ENCODE measurements at regions not wholly inside any gene's neighbourhood (a gene's known extent, or its start where the extent isn't known, plus 50 kb on each side); places are given as distances from the start of the nearest gene placed in this dataset.

DNA sequence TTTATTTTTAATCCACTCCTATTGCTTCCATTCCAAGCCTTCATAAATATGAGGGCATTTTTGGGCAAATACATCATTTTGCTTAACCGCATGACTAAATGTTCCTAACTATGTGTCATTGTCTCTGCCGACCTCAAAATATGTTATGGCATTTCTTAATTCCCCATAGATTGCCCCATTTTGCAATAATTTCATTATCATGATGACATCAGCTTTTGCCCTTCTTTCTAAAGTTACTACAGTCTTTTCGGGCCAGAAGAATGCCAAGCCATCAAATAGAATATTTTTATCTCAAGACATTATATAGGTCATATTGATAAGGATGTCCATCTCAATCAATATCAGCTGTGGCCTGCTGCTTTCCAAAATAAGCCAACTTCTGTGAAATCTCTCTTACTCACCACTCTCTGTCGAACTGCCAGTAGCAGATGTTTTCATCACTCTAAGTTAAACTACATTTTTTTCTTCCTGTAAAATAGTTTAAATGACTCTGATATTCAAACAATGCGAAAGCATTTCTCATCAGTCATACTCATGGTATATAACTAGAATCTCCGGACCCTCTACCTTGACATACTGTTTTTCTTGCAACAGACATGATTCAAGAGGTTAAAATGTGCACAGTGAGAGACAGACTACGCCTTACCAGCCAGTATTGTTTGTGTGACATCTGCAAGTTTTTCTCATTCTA is 1254.6 kb upstream of the CELF2 start:
- H3K27me3 ChIP-seq, result no peaks in the 10 kb centered on the region
- no peaks in the 10 kb centered on the region for H3K9me3 ChIP-seq (ENCODE audit: low read depth)
- DNase-seq (ENCODE audit: low read depth in 1 of 2, low spot score in 1 of 2), result peak in 1 of 2 donors; percentile 91
- H3K36me3 ChIP-seq, result no peaks in the 10 kb centered on the region
- peaks cover 2% of the 10 kb centered on the region for H3K4me1 ChIP-seq (ENCODE audit: low read depth)
- no peak overlapping the region for H3K27ac ChIP-seq
- H3K4me3 ChIP-seq, result no peak overlapping the region
- TF ChIP-seq, protein P1, sequence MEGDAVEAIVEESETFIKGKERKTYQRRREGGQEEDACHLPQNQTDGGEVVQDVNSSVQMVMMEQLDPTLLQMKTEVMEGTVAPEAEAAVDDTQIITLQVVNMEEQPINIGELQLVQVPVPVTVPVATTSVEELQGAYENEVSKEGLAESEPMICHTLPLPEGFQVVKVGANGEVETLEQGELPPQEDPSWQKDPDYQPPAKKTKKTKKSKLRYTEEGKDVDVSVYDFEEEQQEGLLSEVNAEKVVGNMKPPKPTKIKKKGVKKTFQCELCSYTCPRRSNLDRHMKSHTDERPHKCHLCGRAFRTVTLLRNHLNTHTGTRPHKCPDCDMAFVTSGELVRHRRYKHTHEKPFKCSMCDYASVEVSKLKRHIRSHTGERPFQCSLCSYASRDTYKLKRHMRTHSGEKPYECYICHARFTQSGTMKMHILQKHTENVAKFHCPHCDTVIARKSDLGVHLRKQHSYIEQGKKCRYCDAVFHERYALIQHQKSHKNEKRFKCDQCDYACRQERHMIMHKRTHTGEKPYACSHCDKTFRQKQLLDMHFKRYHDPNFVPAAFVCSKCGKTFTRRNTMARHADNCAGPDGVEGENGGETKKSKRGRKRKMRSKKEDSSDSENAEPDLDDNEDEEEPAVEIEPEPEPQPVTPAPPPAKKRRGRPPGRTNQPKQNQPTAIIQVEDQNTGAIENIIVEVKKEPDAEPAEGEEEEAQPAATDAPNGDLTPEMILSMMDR (IDR thresholded peaks at IDR 0.05; ENCODE audit: low read depth, low read length), result no peak

DNA sequence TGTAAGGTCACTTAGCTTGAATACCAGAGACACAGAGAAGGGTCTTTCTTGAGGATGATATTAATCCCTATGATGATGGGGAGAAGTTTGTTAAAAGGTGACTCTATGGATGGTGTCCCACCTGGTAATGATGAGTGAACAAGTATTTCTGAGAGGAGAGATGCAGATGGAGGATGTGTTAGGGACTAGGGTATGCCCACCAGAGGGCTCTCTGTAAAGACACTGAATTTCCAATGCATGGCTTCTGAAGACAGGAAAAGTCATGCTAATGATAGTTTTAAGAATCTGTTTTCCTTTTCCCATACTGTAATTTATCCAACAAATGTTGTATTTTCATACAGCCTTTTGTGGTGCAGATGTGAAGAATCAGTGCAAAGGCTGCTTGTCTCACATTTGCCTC is 1250.9 kb upstream of the CELF2 start:
- Histone ChIP-seq H3K27ac (no peak overlapping the region), H3K36me3 (no peaks in the 10 kb centered on the region), H3K27me3 (no peaks in the 10 kb centered on the region), H3K4me1 (ENCODE audit: low read depth) (peaks cover 2% of the 10 kb centered on the region), H3K9me3 (ENCODE audit: low read depth) (no peaks in the 10 kb centered on the region), H3K4me3 (no peak overlapping the region)
- DNase-seq (ENCODE audit: low read depth in 1 of 2, low spot score in 1 of 2), result no peak
- TF ChIP-seq, protein P1 (IDR thresholded peaks at IDR 0.05; ENCODE audit: low read depth, low read length), result peak; percentile 16

DNA sequence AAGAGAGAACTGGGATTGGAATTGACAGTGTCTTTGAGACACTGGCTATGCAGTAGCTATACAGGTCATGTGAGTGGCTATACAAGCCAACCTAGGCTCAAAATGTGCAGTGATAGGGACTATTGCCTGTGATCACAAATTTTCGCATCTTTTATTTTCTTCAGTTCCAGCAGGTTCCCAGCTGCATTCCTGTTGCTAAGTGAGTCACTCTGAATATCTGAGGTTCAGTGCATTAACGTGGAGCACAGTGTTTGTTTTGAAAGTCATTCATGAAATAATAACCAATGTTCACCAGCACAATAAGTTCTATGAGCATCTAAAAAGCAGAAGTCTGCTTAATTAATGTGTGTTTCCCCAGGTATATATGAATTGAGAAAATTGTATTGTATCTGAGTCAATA is 1236.0 kb upstream of the CELF2 start:
- Histone ChIP-seq H3K4me1 (ENCODE audit: low read depth) (no peaks in the 10 kb centered on the region), H3K36me3 (no peaks in the 10 kb centered on the region), H3K9me3 (ENCODE audit: low read depth) (no peaks in the 10 kb centered on the region), H3K4me3 (no peak overlapping the region), H3K27ac (no peak overlapping the region), H3K27me3 (no peaks in the 10 kb centered on the region)
- DNase-seq (ENCODE audit: low read depth in 1 of 2, low spot score in 1 of 2), result no peak
- TF ChIP-seq, protein P1 (IDR thresholded peaks at IDR 0.05; ENCODE audit: low read depth, low read length), result no peak

DNA sequence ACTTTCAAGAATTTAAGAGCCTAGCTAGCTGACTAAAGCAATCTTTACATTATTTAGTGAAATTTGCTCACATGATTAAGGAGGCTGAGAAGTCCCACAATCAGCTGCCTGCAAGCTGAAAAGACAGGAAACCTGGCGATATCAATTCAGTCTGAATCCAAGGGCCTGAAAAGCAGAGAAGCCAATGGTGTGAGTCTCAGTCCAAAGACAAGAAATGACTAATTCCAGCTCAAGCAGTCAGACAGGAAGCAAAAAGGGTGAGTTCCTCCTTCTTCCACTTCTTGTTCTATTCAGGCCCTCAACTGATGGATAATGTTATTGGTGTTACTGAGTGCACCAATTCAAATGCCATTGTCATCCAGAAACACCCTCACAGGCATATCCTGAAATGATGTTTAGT is 1231.6 kb upstream of the CELF2 start:
- no peak overlapping the region for H3K27ac ChIP-seq

DNA sequence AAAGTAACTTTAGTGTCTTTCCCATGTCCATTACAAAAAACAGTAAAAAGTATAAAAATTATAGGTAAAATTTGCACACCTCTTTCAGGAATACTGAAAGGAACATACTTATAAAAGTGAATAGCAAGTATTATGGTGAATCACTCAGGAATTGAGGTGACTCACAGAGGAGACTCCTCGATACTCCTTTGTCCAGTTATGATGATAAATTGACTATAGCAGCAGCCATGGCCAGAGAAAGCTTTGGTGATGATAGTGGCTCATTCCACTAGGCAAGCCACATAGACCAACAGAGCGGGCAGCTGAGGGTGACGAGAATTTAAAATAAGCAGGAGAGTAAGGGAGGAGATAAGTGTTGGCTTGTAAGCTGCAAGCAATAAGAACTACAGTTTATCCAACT is 1231.1 kb upstream of the CELF2 start:
- H3K27ac ChIP-seq, result no peak overlapping the region
- TF ChIP-seq, protein P1 (IDR thresholded peaks at IDR 0.05; ENCODE audit: low read depth, low read length), result no peak
- peak in 1 of 2 donors; percentile 12 for DNase-seq (ENCODE audit: low read depth in 1 of 2, low spot score in 1 of 2)
- no peaks in the 10 kb centered on the region for H3K4me1 ChIP-seq (ENCODE audit: low read depth)
- no peak overlapping the region for H3K4me3 ChIP-seq
- H3K27me3 ChIP-seq, result no peaks in the 10 kb centered on the region
- no peaks in the 10 kb centered on the region for H3K9me3 ChIP-seq (ENCODE audit: low read depth)
- H3K36me3 ChIP-seq, result no peaks in the 10 kb centered on the region

More for the DNA sequence above, 1231.6 kb upstream of the CELF2 start:
- H3K9me3 ChIP-seq (ENCODE audit: low read depth), result no peaks in the 10 kb centered on the region
- no peaks in the 10 kb centered on the region for H3K36me3 ChIP-seq
- DNase-seq (ENCODE audit: low read depth in 1 of 2, low spot score in 1 of 2), result peak in 1 of 2 donors; percentile 47
- no peaks in the 10 kb centered on the region for H3K4me1 ChIP-seq (ENCODE audit: low read depth)
- H3K27me3 ChIP-seq, result no peaks in the 10 kb centered on the region
- TF ChIP-seq, protein P1 (IDR thresholded peaks at IDR 0.05; ENCODE audit: low read depth, low read length), result no peak
- no peak overlapping the region for H3K4me3 ChIP-seq
